Activated naive CD4-positive, alpha-beta T cell treated with anti-CD3 and anti-CD28 coated beads for 36 hours (primary cell): ENCODE measurements at regions not wholly inside any gene's neighbourhood (a gene's known extent, or its start where the extent isn't known, plus 50 kb on each side); places are given as distances from the start of the nearest gene placed in this dataset.

Experiments
- CTCF ChIA-PET: fragments of 350-600 bp; sonication (Branson Sonifier 250); formaldehyde crosslinking; loops from one replicate; lab custom pipeline; 2021; ENCODE audit warnings: antibody characterized with exemption; lab: Charles Lee
- DNase-seq: peaks from one replicate; pipeline ENCODE4 v3.0.0-alpha.2; 2020
- H3K27ac Mint-ChIP-seq: one replicate; pipeline ENCODE4 v1.8.0; 2021; ENCODE audit warnings: mild to moderate bottlenecking, mixed read lengths
- H3K27me3 Mint-ChIP-seq: one replicate; pipeline ENCODE4 v1.8.0; 2021; ENCODE audit warnings: low read depth, mixed read lengths
- H3K36me3 Mint-ChIP-seq: one replicate; pipeline ENCODE4 v1.8.0; 2021; ENCODE audit warnings: low read depth, mixed read lengths
- H3K4me1 Mint-ChIP-seq: one replicate; pipeline ENCODE4 v1.8.0; 2021; ENCODE audit warnings: low read depth, mixed read lengths
- H3K4me3 Mint-ChIP-seq: one replicate; pipeline ENCODE4 v1.8.0; 2021; ENCODE audit warnings: mild to moderate bottlenecking, moderate library complexity, mixed read lengths
- H3K9me3 Mint-ChIP-seq: one replicate; pipeline ENCODE4 v1.8.0; 2021; ENCODE audit warnings: mixed read lengths
- intact Hi-C: fragments of 100-400 bp; cut with micrococcal nuclease; formaldehyde crosslinking; loops from one replicate; pipeline ENCODE4 v1.15.1; 2023

DNA sequence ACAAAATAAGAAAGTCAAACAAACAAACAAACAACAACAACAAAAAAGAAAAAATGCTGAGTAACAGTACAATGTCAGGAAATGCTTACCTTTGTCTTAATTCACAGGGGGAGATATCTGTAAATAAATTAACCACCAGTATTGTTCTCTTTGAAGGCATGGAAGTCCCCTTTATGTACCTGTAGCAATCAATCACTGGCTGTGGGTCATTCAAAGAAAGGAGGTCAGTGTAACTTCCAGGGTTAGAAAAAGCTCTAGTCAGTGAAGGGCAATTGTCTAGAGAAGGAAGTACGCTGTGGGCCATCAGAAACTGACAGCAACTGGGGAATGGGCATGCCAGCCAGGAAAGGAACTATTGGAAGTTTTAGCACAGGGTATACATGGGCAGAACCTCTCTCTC lies 121.5 kb upstream of the LUZP2 start:
- H3K9me3 Mint-ChIP-seq, result peaks cover 12% of the 10 kb centered on the region

DNA sequence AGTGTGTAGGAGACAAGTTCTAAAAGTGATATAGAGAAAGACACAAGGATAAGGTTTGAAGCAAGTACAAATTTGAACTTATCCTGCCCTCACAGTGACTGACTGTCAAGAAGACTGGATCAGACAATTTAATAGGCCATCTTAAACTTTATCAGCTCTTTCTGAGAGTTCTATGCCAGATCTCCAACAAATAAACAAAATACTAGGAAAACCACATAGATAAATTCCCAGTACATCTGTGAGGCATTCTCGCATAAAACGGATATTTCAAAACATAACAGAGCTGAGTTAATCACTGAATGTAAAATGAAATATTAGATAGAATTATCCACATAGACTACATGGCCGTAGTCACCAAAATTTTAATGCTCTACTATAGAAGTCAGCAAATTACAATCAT lies 120.9 kb upstream of the LUZP2 start:
- DNase-seq, result no peak
- CTCF ChIA-PET, result no interaction called here
- H3K27ac Mint-ChIP-seq, result no peak overlapping the region
- H3K4me3 Mint-ChIP-seq, result no peak overlapping the region
- no peaks in the 10 kb centered on the region for H3K27me3 Mint-ChIP-seq
- peaks cover 12% of the 10 kb centered on the region for H3K9me3 Mint-ChIP-seq
- intact Hi-C loops, result no loop called here
- H3K4me1 Mint-ChIP-seq, result no peaks in the 10 kb centered on the region
- no peaks in the 10 kb centered on the region for H3K36me3 Mint-ChIP-seq

More for the DNA sequence above, 121.5 kb upstream of the LUZP2 start:
- H3K4me3 Mint-ChIP-seq, result no peak overlapping the region
- H3K4me1 Mint-ChIP-seq, result no peaks in the 10 kb centered on the region
- intact Hi-C loops, result no loop called here
- DNase-seq, result no peak
- CTCF ChIA-PET, result no interaction called here
- H3K27me3 Mint-ChIP-seq, result no peaks in the 10 kb centered on the region
- no peak overlapping the region for H3K27ac Mint-ChIP-seq
- no peaks in the 10 kb centered on the region for H3K36me3 Mint-ChIP-seq

DNA sequence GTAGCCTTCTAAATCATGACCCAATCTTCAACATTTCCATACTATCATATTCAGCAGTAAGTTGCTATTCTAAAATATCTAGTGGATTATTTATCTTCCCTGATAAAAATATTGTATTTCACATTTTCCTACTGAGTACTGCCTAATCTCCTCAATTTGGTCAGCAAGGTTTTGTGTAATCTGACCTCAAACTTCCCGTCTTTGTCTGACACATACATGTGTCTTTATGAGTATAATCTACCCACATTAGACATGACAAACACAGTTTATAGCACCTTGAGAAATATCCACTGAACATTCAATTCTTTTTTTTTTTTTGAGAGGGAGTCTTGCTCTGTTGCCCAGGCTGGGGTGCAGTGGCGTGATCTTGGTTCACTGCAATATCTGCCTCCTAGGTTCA lies 113.7 kb upstream of the LUZP2 start:
- DNase-seq, result no peak
- intact Hi-C loops, result no loop called here
- Mint-ChIP-seq H3K27me3 (no peaks in the 10 kb centered on the region), H3K27ac (no peak overlapping the region), H3K9me3 (peaks cover 6% of the 10 kb centered on the region), H3K4me1 (no peaks in the 10 kb centered on the region), H3K4me3 (no peak overlapping the region), H3K36me3 (no peaks in the 10 kb centered on the region)
- CTCF ChIA-PET, result no interaction called here

DNA sequence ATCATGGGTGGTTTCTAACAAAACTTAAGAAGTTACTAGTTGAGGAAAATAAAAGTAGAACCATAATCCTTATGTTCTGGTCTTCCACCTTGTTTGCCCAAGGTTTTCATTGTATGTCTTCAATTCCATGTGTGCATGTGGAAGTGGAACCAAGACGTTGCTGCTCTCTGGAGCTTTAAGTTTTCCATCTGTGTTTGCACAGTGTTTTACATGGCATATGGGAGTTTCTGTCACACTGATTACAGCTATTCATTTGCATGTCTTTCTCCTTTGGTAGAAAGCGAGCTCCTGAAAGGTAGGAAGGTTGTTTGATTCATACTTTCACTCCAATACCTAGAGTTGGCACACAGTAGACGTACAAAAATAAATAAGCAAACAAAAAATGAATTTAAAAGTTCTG lies 112.6 kb upstream of the LUZP2 start:
- no peak for DNase-seq
- Mint-ChIP-seq H3K27me3 (no peaks in the 10 kb centered on the region), H3K4me3 (no peak overlapping the region), H3K9me3 (peaks cover 3% of the 10 kb centered on the region), H3K27ac (no peak overlapping the region), H3K36me3 (no peaks in the 10 kb centered on the region), H3K4me1 (no peaks in the 10 kb centered on the region)
- CTCF ChIA-PET, result interaction anchor here (0.5 kb wide), 1 partner anchor 11 kb away, joined by 4 read pairs; no protein-coding TSS in a partner anchor
- intact Hi-C loops, result no loop called here

- Mint-ChIP-seq H3K27ac (no peak overlapping the region), H3K4me1 (no peaks in the 10 kb centered on the region), H3K9me3 (peaks cover 3% of the 10 kb centered on the region), H3K4me3 (no peak overlapping the region), H3K36me3 (no peaks in the 10 kb centered on the region), H3K27me3 (no peaks in the 10 kb centered on the region)
- CTCF ChIA-PET, result no interaction called here
- intact Hi-C loops, result no loop called here
- no peak for DNase-seq
Measured at GRCh38 chr11:24386546-24387397, 110.1 kb upstream of the LUZP2 start.

DNA sequence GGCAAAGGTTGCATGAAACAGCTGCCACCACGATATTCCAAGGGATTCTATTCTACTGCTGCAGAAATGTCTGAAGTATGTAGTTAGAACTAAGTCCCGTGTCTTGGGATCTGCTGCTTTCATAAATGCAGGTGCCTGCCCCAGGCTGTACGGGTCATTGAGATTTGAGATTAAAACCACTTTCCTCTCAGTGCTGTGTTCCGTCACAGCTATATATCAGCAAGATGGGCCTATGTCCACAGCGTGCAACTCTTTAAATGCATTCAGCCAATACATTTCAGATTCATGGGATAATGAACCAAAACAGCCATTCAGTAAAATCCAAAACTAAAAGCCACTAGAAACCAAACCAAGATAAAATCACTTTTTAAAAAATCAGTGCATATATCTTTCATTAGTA lies 107.3 kb upstream of the LUZP2 start:
- Mint-ChIP-seq H3K27me3 (no peaks in the 10 kb centered on the region), H3K4me1 (no peaks in the 10 kb centered on the region), H3K36me3 (no peaks in the 10 kb centered on the region), H3K4me3 (no peak overlapping the region), H3K9me3 (peaks cover 1% of the 10 kb centered on the region), H3K27ac (no peak overlapping the region)
- CTCF ChIA-PET, result no interaction called here
- intact Hi-C loops, result no loop called here
- DNase-seq, result no peak

- intact Hi-C loops, result no loop called here
- Mint-ChIP-seq H3K36me3 (no peaks in the 10 kb centered on the region), H3K4me1 (no peaks in the 10 kb centered on the region), H3K27ac (no peak overlapping the region), H3K4me3 (no peak overlapping the region), H3K9me3 (peaks cover 1% of the 10 kb centered on the region), H3K27me3 (no peaks in the 10 kb centered on the region)
- CTCF ChIA-PET, result interaction anchor here (0.7 kb wide), 1 partner anchor 12 kb away, joined by 3 read pairs; no protein-coding TSS in a partner anchor
- no peak for DNase-seq
Measured at GRCh38 chr11:24390016-24390415, 106.8 kb upstream of the LUZP2 start.

DNA sequence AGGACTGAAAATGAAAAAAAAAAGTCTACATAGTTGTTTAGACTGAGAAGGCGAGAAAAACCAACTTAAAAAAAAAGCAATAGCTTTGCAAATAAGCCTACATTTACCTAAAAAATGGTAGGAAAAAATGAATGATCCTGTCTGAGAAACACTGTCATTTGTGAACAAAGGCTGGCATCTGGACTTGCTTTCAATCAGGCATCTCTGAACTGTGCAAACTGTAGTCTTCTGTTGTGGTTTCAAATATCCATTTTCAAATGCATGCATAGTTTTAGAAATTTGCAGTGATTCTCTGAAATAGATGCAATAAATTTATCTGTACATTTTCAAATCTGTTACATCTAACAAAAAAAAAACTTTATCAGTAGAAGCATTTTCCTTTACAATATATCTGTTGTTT lies 106.1 kb upstream of the LUZP2 start:
- intact Hi-C loops, result no loop called here
- Mint-ChIP-seq H3K27me3 (no peaks in the 10 kb centered on the region), H3K9me3 (peaks cover 1% of the 10 kb centered on the region), H3K36me3 (no peaks in the 10 kb centered on the region), H3K4me1 (no peaks in the 10 kb centered on the region), H3K4me3 (no peak overlapping the region), H3K27ac (no peak overlapping the region)
- CTCF ChIA-PET, result no interaction called here
- DNase-seq, result no peak

DNA sequence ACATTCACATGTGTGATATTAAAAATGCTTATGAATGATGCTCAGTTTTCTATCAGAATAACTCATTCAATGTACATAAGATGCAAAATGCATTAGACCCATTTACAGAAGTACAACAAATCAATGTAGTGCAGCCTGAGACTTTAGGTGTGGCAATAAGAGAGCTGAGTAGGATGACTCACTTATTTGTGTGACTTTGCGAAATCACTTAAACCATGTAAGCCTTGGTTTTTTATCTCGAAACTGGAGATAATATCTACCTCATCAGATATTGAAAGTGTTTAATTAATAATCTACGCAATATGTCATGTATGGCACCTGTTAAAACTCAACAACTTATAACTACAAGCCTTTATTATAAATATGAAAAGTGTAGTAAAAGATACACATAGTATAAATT lies 105.7 kb upstream of the LUZP2 start:
- no peak for DNase-seq
- no peaks in the 10 kb centered on the region for H3K4me1 Mint-ChIP-seq
- CTCF ChIA-PET, result no interaction called here
- intact Hi-C loops, result no loop called here
- no peaks in the 10 kb centered on the region for H3K27me3 Mint-ChIP-seq
- no peak overlapping the region for H3K4me3 Mint-ChIP-seq
- H3K27ac Mint-ChIP-seq, result no peak overlapping the region
- peaks cover 1% of the 10 kb centered on the region for H3K9me3 Mint-ChIP-seq
- no peaks in the 10 kb centered on the region for H3K36me3 Mint-ChIP-seq

DNA sequence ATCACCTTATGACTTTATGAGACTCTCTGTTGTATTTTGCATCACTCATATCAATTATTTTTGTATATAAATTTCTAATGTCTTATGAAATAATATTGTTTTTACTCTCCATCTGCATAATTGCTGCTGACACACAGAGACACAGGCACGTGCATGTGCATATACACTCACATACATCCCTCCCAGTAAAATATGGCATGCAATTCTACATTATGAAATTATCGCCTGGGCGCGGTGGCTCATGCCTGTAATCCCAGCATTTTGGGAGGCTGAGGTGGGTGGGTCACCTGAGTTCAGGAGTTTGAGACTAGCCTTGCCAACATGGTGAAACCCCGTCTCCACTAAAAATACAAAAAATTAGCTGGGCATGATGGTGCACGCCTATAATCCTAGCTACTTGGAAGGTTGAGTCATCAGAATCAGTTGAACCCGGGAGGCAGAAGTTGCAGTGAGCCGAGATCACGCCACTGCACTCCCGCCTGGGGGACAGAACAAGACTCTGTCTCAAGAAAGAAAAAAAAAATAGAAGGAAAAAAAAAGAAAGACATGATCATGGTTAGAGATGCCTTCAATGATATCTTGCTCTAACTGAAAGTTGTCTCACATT lies 96.7 kb upstream of the LUZP2 start:
- no peaks in the 10 kb centered on the region for H3K36me3 Mint-ChIP-seq
- H3K9me3 Mint-ChIP-seq, result peaks cover 3% of the 10 kb centered on the region
- no peak overlapping the region for H3K4me3 Mint-ChIP-seq
- DNase-seq, result no peak
- CTCF ChIA-PET, result no interaction called here
- no peak overlapping the region for H3K27ac Mint-ChIP-seq
- H3K27me3 Mint-ChIP-seq, result no peaks in the 10 kb centered on the region
- H3K4me1 Mint-ChIP-seq, result no peaks in the 10 kb centered on the region
- intact Hi-C loops, result no loop called here

GRCh38 chr11:24406389-24406788 lies 90.5 kb upstream of the LUZP2 start:
- no peak for DNase-seq
- Mint-ChIP-seq H3K27me3 (no peaks in the 10 kb centered on the region), H3K27ac (no peak overlapping the region), H3K4me1 (no peaks in the 10 kb centered on the region), H3K4me3 (no peak overlapping the region), H3K9me3 (peaks cover 4% of the 10 kb centered on the region), H3K36me3 (no peaks in the 10 kb centered on the region)
- intact Hi-C loops, result no loop called here
- CTCF ChIA-PET, result no interaction called here

DNA sequence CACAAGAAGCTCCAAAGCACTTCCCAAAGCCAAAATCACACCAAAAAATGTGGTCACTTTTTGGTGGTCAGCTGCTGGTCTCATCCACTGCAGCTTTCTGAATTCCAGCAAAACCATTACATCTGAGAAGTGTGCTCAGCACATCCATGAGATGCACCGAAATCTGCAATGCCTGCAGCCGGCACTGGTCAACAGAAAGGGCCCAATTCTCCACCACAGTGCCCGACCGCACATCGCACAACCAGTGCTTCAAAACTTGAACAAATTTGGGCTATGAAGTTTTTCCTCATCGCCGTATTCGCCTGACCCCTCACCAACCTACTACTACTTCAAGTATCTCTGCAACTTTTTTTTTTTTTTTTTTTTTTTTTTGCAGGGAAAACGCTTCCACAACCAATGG lies 89.9 kb upstream of the LUZP2 start:
- CTCF ChIA-PET, result no interaction called here
- Mint-ChIP-seq H3K36me3 (no peaks in the 10 kb centered on the region), H3K27me3 (no peaks in the 10 kb centered on the region), H3K27ac (no peak overlapping the region), H3K9me3 (peaks cover 4% of the 10 kb centered on the region), H3K4me1 (no peaks in the 10 kb centered on the region), H3K4me3 (no peak overlapping the region)
- intact Hi-C loops, result no loop called here
- DNase-seq, result no peak

- H3K9me3 Mint-ChIP-seq, result peaks cover 4% of the 10 kb centered on the region
- CTCF ChIA-PET, result no interaction called here
- intact Hi-C loops, result no loop called here
- no peaks in the 10 kb centered on the region for H3K36me3 Mint-ChIP-seq
- no peak overlapping the region for H3K27ac Mint-ChIP-seq
- H3K27me3 Mint-ChIP-seq, result no peaks in the 10 kb centered on the region
- H3K4me3 Mint-ChIP-seq, result no peak overlapping the region
- DNase-seq, result no peak
- no peaks in the 10 kb centered on the region for H3K4me1 Mint-ChIP-seq
Measured at GRCh38 chr11:24407733-24408132, 89.1 kb upstream of the LUZP2 start.
